IPS DF 6.9 (cell line): ENCODE measurements at regions not wholly inside any gene's neighbourhood (a gene's known extent, or its start where the extent isn't known, plus 50 kb on each side); places are given as distances from the start of the nearest gene placed in this dataset.

Experiments
- DNase-seq: peaks from one replicate; pipeline ENCODE4 v3.0.0-alpha.2; 2013; ENCODE audit warnings: low read depth, low spot score
- H3K27ac ChIP-seq: one replicate; pipeline ENCODE4 v1.5.1; 2013; ENCODE audit warnings: low read length, control low read depth
- H3K27me3 ChIP-seq: 2 replicates; pipeline ENCODE4 v1.6.1; 2013; ENCODE audit warnings: mild to moderate bottlenecking, low read length; ENCODE audit not compliant: control insufficient read depth, insufficient read depth
- H3K36me3 ChIP-seq: 2 replicates; pipeline ENCODE4 v1.6.1; 2013; ENCODE audit warnings: low read length; ENCODE audit not compliant: control insufficient read depth, insufficient read depth
- H3K4me1 ChIP-seq: 2 replicates; pipeline ENCODE4 v1.6.1; 2013; ENCODE audit warnings: low read length; ENCODE audit not compliant: control insufficient read depth, insufficient read depth
- H3K4me3 ChIP-seq: 2 replicates; pipeline ENCODE4 v1.5.1; 2013; ENCODE audit warnings: mild to moderate bottlenecking, low read length
- H3K9me3 ChIP-seq: 2 replicates; pipeline ENCODE4 v1.6.1; 2013; ENCODE audit warnings: low read length, inconsistent platforms; ENCODE audit not compliant: control insufficient read depth, insufficient read depth
- WGBS: extraction: QIAGEN DNeasy Blood & Tissue Kit; methylation state at CpG from one replicate; pipeline ENCODE4 v1.1.7; 2013; ENCODE audit warnings: mixed read lengths, missing lambda C conversion rate; ENCODE audit not compliant: insufficient read length, insufficient coverage; 5-methylcytosine and 5-hydroxymethylcytosine counted together

DNA sequence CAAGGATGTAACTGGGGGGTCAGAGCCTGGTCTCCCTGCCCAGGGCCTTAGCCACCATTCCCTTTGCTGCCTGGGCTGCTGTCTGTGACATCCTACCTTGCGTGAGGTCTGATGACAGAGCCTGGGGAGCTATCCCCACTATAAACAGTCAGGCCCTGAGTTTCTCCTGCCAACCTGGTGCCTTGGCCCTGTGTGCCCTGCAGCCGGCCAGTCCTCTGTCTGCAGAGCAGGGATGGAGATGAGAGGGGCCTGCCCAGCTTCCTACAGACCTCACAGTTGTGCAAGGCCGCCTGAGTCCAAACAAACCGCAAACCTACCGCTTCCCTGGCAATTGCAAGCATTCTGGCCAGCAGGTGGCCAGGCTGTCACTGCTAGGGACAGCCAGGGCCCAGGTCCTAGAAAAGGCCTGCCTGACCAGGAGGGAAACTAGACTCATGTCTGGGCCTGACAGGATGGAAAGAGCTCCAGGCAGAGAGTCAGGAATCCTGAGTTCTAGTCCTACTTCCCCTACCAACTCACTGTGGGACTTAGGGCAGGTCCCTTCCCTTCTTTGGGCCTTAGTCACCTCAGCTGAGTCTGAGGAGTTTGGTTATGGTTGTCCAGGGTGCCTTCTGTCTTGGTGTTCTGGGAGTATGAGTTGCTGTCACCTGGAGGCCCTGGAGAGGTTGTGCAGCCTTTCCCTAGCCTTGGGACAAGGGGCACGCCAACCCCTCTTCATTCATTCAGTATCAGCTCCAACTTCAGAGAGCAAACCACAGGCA lies 86.2 kb downstream of the VEGFA start:
- no peaks in the 10 kb centered on the region for H3K36me3 ChIP-seq
- H3K27me3 ChIP-seq: no peaks in the 10 kb centered on the region
- DNase-seq: no peak
- WGBS: no CpG with 5 or more reads among the region's 6 CpGs
- H3K4me3 ChIP-seq: no peak overlapping the region
- no peaks in the 10 kb centered on the region; the same call in 1 of the 2 replicates for H3K4me1 ChIP-seq
- H3K9me3 ChIP-seq: no peaks in the 10 kb centered on the region
- H3K27ac ChIP-seq: no peak overlapping the region

GRCh38 chr6:43855247-43855646 lies 85.2 kb downstream of the VEGFA start:
- H3K36me3 ChIP-seq: no peaks in the 10 kb centered on the region
- H3K27me3 ChIP-seq: no peaks in the 10 kb centered on the region
- DNase-seq: no peak
- peaks cover 4% of the 10 kb centered on the region for H3K4me1 ChIP-seq
- no CpG with 5 or more reads among the region's 6 CpGs for WGBS
- H3K9me3 ChIP-seq: no peaks in the 10 kb centered on the region
- H3K4me3 ChIP-seq: no peak overlapping the region
- no peak overlapping the region for H3K27ac ChIP-seq

DNA sequence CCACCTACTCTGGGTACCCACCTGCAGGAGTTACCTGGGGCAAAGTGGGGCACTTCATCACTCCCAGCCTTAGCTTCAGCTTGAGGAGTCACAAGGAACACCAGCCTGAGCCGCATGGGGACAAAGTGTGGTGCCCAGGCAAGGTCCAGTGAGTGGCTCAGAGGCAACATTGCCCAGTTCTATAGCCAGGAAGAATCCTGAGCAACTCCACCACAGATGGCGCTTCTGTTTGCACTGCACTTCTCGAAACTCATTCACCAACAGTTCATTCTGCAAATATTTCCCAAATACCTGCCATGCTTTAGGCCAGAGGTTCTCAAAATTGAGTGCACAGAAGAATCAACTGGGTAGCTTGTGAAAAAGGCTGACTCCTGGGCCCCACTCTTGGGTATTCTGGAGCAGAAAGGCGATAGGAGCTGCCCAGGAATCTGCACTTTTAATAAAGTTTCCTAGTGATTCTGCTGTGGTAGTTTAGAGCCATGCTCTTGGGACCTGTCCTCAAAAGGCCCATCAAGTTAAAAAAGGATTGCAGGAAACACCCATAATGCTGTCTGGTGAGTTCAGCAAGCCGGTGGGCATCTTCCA lies 83.1 kb downstream of the VEGFA start:
- Histone ChIP-seq H3K4me3 (no peak overlapping the region), H3K36me3 (no peaks in the 10 kb centered on the region), H3K27ac (no peak overlapping the region), H3K4me1 (peaks cover 4% of the 10 kb centered on the region), H3K27me3 (no peaks in the 10 kb centered on the region), H3K9me3 (no peaks in the 10 kb centered on the region)
- DNase-seq: no peak
- no CpG with 5 or more reads among the region's 5 CpGs for WGBS

DNA sequence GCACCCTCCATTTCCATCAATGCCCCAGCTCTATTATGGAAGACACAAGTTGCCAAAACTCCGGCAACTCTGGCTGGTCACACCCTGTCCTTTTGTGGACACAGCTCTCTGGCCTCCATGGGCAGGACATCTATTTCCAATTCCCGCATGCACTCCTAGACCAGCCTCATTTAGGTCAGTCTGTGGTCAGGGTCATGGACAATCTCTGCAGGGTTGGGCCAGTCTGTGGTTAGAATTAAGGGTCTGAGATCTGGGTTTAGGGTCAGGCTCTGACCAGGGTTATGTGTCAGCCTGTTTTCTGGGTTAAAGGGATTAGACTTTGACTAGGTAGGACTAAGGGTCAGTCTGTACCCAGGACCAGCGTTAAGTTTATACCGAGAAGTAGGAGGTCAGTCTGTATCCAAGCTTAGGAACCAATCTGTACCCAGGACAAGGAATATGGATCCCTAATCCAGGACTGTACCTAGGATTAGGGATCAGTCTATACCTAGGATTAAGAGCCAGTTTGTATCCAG lies 82.4 kb downstream of the VEGFA start:
- H3K36me3 ChIP-seq: no peaks in the 10 kb centered on the region
- peaks cover 4% of the 10 kb centered on the region for H3K4me1 ChIP-seq
- H3K4me3 ChIP-seq: no peak overlapping the region
- H3K27ac ChIP-seq: no peak overlapping the region
- H3K27me3 ChIP-seq: no peaks in the 10 kb centered on the region
- no CpG with 5 or more reads among the region's 4 CpGs for WGBS
- no peaks in the 10 kb centered on the region for H3K9me3 ChIP-seq
- DNase-seq: no peak

GRCh38 chr6:43851204-43851865 lies 81.3 kb downstream of the VEGFA start:
- WGBS: no CpG with 5 or more reads among the region's 10 CpGs
- Histone ChIP-seq H3K36me3 (no peaks in the 10 kb centered on the region), H3K4me3 (no peak overlapping the region), H3K27ac (no peak overlapping the region), H3K27me3 (no peaks in the 10 kb centered on the region), H3K4me1 (peaks cover 4% of the 10 kb centered on the region), H3K9me3 (no peaks in the 10 kb centered on the region)
- DNase-seq: no peak

DNA sequence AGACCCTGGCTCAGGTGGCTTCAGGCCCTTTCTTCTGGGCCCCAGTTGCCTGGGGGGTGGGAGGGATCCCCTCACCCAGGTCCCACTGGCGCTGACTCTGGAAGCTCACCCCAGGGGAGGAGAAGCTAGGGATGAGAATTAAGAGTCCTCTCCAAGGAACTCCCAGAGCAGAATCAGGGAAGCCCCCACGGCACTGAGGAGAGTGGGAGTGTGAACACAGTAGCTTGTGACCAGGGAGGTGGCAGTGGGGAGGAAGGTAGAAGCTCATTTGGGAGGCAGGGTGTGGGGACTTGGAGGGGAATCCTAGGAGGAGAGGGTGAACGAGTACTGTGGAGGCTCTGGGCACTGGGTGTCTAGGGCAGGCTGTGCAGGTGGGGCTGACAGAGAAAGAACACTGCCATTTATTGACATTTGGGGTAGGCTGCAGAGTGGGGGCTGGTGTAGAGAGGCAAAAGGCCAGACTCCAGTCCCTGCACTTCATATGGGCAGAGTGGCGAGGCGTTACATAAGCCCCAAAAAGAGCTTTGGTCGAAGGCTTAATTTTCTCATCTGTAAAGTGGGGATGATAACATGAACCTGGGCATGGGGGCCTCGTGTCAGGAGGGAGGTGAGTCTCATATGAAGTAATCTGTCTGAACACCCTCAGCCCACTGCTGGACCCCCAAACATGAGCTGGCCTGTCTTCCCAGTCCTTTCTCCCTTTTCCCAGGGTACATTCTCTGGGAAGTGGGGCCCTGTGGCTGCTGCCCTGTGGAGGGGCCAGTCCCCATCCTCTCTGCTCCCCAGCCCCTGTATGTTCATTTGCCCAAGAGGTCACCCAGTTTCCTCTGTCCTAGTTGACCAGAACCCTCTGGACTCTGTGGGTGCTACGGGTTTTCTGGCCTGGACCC lies 80.5 kb downstream of the VEGFA start:
- H3K27me3 ChIP-seq: no peaks in the 10 kb centered on the region
- no peak overlapping the region for H3K27ac ChIP-seq
- no peak overlapping the region for H3K4me3 ChIP-seq
- no peaks in the 10 kb centered on the region for H3K9me3 ChIP-seq
- H3K36me3 ChIP-seq: no peaks in the 10 kb centered on the region
- WGBS: no CpG with 5 or more reads among the region's 8 CpGs
- peaks cover 4% of the 10 kb centered on the region for H3K4me1 ChIP-seq
- no peak for DNase-seq

- no peaks in the 10 kb centered on the region for H3K27me3 ChIP-seq
- H3K4me1 ChIP-seq: peaks cover 4% of the 10 kb centered on the region
- WGBS: no CpG with 5 or more reads among the region's 5 CpGs
- no peaks in the 10 kb centered on the region for H3K9me3 ChIP-seq
- H3K27ac ChIP-seq: no peak overlapping the region
- H3K36me3 ChIP-seq: no peaks in the 10 kb centered on the region
- no peak for DNase-seq
- no peak overlapping the region for H3K4me3 ChIP-seq
These were observed 79.8 kb downstream of the VEGFA start for GRCh38 chr6:43849844-43850243.

- Histone ChIP-seq H3K4me3 (no peak overlapping the region), H3K27me3 (no peaks in the 10 kb centered on the region), H3K36me3 (no peaks in the 10 kb centered on the region), H3K4me1 (peaks cover 4% of the 10 kb centered on the region), H3K9me3 (no peaks in the 10 kb centered on the region), H3K27ac (no peak overlapping the region)
- DNase-seq: no peak
- WGBS: no CpG with 5 or more reads among the region's 7 CpGs
These were observed 78.8 kb downstream of the VEGFA start for GRCh38 chr6:43848671-43849391.

DNA sequence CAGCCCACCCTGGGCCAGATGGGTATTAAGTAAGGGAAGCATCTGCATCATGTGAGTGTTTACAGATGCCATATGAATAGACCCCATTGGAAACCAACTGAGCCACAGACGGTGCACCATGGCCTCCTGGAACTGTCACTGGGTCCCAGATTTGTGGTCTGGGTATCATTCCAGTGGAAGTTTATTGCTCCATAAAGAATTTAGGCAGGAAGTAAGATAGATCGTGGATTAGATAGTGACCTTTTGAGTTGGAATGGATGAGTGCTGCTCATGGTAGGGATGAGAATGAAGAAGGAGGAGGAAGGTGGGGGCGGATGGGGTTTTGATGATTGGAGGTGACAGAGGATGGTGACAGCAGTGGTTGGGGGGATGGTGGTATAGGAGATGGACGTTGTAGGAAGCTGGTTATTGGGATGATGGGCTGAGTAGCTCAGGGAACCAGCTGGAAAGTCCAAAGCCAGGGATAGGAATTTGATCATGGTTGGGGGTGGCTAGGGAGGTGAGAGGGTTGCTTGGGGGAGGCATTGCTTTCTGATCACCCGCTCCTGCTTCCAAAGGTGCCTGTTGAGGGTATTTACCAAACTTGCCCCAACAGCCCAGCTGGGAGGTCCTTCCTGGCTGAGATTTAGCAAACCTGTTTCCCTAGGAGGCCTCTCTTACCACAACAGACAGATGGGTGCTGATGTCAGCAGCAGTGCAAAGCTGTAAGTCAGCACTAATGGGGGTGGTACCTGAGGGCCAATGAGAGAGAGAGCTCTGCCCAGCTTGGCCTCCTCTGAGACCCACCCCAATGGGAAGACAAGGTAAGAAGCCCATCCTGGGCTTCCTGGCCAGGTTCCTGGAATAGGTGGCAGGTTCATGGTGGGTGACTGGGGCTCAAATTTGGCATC lies 78.0 kb downstream of the VEGFA start:
- Histone ChIP-seq H3K36me3 (no peaks in the 10 kb centered on the region), H3K4me3 (no peak overlapping the region)

More for the DNA sequence above, 78.0 kb downstream of the VEGFA start:
- H3K27me3 ChIP-seq: no peaks in the 10 kb centered on the region
- H3K4me1 ChIP-seq: peaks cover 4% of the 10 kb centered on the region
- H3K9me3 ChIP-seq: no peaks in the 10 kb centered on the region
- H3K27ac ChIP-seq: no peak overlapping the region
- WGBS: 100% methylated on average over 2 of the region's 5 CpGs
- DNase-seq: no peak
